ENCODE measurements at regions not wholly inside any gene's neighbourhood (a gene's known extent, or its start where the extent isn't known, plus 50 kb on each side); places are given as distances from the start of the nearest gene placed in this dataset.
"Not testable (repeated sequence)": the region's sequence is repeated elsewhere in the genome, so short reads cannot be mapped to it uniquely, and the experiment has no call there.

DNA sequence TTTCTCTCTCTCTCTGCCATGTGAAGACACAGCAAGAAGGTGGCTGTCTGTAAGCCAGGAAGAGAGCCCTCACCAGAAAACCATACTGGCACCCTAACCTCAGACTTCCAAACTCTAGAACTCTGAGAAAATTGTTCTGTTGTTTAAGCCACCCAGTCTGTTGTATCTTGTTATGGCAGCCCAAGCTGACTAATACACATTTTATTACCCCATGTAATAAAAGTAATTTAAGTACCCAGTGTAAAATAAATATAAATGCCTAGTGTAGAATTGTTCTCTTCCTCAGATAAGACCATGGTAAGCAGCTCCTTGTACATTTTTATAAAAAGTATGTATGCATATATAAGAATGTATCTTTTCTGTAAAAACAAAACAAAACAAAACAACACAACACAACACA lies 119.7 kb downstream of the DTL start:
- DNase-seq, result no peak

DNA sequence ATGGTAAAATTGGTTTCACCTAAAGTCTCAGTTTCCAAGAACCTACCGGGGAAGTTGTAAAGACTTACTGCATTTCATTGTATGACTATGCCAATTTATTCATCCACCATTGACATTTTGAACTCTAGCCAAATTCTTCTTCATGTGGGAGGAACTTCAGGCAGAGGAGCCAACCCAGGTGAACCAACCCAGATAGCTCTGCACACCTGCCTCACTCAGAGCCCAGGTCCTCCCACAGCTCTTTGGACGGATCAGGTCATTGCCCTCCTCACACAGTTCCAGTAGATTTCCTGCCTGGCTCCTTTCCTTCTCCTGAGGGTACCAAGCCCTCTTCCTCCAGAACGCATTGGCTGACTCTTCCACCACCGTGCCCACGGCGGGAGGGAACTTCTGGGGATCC lies 121.7 kb downstream of the DTL start:
- no peak for DNase-seq

DNA sequence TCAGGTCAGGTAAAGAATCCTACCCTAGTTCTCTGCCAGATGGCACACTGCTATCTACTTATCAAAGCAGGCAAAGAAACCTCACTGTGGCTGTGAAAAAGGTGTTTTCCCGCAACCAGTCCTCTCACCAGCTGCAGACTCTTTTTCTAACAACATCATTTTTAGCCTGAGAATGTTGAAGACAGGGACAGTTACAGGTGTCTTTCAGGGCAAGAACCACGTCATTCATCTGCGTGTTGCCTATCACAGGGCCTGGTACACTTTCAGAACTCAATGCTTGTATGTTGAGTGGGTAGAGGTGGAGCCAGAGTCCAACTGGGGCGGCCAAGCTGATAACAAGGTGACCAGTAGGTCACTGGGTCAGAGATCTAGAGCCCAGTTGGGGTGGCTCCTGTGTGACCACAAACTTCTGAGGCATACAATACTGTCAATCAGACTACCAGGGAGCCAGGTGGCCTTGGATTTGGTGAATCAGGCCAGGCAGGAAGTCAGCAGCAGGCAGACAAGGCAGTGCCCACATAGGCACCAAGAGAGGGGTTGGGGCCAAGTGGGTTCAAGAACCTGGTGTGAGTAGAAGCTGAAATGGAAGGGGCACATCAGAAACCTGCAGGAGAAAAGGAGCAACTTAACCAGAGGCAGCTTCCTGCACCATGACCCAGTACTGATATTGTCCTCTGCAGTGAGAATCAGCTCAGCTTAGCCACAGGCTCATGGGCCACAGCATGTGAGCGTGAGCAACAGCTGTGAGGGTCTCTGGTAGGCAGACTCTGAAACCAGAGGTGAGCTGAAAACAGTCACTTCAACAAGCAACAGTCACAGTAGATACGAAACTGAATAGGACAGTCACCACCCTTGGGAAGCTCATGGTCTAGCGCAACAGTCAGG lies 123.6 kb downstream of the DTL start:
- DNase-seq, result no peak

DNA sequence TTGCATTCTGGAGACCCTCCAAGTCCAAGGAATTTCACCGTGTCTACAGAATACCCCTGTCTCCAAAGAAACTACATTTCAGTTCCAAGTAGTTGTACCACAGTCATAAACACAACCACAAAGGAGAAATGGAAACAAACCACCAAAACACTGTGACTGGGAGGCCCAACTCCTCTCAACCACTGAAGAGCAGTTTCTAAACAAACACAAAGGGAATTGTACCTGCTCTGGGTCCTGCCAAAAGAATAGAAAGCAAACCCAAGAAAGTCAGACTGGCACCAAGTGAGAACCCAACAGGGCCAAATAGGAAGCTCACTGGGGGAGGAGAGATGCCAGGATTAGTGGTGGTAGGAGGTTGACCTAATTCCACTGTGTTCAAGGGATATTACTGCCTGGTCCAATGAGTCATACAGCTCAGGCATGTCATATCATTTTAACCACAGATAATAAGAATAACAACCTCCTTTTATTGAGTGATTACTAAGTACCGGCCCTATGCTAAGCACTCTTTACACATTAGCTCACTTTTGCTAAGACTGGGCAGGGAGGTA lies 123.9 kb upstream of the PPP2R5A start:
- DNase-seq, result no peak

DNA sequence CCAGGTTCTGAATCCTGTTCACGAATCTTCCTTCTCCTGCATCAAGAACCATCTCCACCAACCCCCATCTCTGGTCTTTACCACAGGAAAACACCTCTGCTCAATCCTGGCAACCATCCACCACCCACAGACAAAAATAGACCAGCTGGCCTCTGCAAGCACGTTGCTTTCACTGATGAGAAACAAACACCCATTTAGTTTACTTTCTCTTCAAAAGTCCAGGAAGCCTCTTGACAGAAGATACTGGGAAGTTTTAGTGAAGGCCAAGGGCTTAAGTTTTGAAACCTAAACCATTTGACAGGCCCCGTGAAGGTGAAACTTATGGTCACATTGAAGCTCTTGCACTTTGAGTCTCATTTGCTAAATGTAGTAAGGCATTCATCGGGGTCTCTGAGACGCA lies 122.6 kb upstream of the PPP2R5A start:
- no peak for DNase-seq

DNA sequence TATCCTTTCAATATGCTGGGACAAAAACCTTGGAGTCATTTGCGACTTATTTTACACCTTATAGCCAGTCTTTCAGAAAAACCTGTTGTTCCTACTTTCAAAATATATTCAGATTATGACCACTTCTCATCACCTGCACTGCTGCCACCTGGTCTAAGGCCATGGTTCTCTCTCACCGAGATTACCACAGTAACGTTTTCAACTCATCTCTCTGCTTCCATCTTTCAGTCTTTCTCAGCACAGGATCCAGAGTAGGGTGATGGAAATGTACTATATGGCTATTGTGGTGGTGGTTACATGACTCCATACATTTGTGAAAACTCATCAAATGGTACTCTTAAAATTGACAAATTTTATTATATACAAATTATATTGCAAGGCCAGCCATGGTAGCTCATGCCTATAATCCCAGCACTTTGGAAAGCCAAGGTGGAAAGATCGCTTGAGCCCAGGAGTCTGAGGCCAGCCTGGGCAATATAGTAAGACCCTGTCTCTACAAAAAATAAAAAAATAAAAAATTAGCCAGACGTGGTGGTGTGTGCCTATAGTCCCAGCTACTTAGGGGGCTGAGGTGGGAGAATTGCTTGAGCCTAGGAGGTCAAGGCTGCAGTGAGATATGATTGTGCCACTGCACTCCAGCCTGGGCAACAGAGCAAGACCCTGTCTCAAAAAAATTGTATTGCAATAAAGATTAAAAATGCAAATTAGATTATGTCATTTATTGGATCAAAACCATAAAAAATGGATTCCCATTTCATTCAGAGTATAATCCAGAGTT lies 120.9 kb upstream of the PPP2R5A start:
- no peak for DNase-seq

DNA sequence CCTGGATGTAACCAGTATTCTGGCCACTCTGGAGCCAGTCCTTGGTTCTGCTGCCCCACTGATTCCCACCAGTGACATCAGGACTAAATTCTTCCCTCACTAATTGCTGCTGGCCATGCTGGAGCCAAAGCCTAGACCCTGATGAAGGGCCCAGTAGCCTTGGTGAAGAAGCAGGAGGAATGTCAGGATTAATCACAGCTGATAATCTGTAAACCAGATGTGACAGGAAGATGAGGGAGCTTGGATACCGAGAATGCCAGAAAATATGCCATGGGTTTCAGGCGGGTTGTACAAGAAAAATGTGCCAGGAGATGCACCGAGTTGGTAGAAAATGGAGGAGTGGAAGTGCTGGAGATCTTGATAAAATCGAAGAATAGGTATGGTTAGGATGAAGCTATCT lies 119.0 kb upstream of the PPP2R5A start:
- DNase-seq, result no peak

DNA sequence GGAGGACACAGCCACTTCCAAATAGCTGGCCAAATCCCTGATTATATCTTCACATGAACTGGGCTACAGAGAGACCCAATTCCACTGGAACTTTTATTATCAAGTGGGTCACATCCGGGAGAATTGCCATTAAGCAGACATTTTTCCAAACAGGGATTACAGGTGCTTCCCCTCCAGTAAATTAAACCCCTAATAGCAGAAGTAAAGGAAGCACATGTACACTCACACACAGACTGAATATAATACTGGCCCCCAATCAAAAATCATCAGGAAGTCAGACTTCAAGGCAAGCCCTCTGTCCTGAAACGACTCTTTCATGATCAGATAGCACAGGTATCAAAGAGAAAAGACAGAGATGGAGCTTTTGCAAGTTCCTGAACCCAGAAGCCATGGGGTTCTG lies 118.6 kb upstream of the PPP2R5A start:
- no peak for DNase-seq

DNA sequence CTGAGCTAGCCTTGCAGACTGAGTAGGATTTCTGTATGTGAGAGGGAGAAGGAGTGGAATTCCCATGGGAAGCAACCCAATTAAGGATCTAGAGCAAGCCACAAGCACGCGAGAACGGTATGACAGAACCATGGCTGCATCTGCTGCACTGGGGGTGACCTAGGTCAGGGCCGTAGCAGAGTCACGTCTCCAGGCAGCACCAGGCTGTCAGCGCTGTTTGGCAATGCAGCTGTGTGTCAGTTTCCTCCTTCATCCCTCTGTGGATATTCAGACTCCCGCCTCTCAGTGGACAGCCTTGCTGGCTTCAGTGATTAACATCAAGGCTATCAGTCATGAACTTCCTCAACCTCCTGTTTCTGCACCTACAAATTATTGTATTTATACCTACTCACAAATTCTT lies 118.1 kb upstream of the PPP2R5A start:
- no peak for DNase-seq

DNA sequence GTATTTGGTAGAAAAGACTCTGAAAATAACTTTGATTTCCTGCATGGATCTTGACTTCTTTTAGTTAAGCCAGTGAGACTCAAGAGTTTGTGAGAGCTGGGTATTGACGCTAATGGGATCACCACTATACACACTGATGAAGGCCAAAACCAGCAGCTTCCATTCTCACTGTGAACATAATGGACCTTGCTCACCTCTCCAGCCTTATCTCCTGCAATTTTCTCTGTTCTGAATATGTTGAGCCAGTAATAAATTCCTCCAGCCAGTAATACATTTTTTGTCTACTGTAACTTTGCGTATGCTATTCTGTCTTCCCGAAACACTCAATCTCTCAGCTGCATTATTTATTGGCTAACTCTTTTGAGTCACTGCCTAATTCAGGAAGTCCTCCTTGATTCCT lies 111.6 kb upstream of the PPP2R5A start:
- DNase-seq, result no peak

DNA sequence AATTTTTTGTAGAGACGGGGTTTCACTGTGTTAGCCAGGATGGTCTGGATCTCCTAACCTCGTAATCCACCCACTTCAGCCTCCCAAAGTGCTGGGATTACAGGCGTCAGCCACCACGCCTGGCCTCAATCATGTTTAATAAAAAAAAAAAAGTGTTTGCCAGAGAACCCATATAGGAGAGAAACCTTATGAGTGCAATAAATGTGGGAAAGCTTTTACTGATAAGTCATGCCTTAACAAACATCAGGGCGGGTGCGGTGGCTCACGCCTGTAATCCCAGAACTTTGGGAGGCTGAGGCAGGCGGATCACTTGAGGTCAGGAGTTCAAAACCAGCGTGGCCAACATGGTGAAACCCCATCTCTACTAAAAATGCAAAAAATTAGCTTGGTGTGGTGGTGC lies 110.9 kb upstream of the PPP2R5A start:
- not testable (repeated sequence) for DNase-seq

DNA sequence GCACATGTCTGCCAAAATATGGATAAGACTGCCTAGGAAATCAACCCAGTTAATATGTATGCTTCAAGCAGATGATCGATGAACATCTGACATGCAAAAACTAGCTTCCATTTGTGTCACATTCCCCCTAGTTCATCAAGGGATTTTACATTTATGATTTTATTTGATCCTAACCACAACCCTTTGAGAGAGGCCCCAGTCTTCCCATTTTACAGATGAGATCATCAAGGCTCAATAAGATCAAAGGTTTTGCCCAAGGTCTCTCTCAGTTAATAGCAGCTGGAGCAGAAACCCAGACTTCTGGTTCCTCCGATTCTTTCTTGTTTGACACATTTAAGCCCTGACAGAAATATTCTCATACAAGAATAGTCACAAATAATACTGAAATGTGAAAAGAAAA lies 107.7 kb upstream of the PPP2R5A start:
- DNase-seq, result no peak

DNA sequence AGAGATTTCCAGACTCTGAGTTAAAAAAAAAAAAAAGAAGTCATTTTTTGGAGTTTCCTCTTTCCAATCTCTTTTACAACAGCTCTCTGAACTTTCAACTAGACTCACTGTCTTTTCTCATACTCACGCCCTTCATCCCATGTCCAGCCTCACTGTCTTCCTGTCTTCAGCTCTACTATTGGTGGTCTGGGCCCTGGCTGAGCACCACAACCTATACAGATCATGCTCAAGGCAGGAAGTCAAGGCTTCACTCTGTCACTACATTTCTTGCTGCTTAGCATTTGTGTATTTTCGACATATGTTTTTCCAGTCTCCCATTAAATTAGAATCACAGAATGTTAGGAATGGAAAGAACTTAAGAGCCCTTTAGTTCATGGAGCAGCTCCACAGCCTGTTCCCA lies 106.4 kb upstream of the PPP2R5A start:
- no peak for DNase-seq

DNA sequence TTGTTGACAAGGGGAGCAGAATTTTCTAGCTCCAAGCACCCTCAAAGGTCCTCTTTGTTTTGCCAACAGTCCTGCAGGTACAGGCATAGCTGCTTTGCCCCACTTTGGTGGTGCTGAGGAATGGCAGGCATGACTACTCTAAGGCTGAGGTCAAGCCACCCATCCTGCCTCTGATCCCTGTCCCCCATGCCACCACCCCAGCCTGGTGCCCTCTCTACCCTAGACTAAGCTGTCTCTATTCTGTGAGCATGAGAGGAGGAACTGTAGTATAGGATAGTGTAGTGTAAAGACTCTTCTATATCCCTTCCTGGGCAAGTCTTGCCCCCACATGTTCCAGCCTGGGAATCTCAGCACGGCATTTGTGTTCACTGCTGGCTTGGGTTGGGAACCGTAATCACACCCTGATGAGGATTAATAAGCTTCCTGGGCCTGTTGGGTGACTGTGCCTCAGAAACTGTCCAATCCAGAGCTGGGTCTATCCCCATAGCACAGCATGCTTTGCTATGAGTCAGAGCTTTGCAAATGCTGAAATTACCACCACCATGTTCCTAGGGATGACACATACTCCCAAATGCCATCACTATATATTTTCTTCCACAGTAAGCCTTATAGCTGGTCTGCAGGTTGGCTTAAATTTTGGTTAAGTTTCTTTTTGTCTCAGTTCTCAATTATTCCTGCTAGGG lies 105.7 kb upstream of the PPP2R5A start:
- no peak for DNase-seq

DNA sequence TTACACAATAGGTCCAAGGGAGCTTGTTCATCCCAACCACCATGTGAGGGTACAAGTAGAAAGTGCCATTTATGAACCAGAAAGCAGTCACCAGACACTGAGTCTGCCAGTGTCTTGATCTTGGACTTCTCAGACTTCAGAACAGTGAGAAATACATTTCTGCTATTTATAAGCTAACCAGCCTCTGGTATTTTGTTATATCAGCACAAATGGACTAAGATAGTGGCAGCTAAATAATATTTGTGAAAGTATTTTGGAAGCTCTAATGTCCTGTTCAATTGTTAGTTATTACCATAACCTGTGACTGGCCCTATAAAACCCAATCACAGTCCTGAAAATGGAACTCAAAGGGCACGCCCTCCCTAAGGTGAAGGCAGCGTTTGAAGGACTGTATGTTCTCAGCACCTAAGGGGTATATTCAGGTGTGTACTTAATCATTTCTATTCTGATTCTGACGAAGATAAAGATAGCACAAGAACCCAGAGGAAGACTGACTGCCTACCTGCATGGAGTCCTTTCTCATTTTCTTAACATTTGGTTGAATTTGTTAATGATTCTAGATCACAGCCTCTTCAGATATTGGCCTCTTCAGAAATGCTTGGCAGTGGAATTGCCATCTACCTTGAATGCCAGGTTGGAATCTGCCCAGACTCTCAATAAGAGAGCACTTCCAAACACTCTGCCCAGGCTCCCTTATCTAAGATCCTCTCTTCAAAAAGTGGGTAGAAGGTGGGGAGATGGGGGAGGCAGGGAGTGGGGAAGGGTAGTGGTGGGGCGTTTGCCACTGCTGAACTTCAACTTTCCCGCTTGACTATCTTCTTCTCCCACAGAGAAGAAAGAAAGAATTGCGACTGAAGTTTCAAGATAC lies 104.0 kb upstream of the PPP2R5A start:
- no peak for DNase-seq

DNA sequence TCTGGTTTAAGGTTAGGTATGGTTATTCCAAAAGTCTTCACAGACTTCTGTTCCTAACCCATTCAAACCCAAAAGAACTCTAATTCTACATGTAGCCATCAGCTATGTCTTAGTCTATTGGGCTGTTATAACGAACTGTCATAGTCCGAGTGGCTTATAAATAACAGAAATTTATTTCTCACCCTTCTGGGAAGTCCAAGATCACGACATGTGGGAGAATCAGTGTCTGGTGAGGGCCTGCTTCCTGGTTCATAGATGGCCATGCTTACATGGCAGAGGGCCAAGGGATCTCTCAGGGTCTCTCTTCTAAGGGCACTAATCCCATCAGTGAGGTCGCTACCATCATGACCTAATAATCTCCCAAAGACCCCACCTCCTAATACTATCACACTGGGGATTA lies 103.0 kb upstream of the PPP2R5A start:
- no peak for DNase-seq

DNA sequence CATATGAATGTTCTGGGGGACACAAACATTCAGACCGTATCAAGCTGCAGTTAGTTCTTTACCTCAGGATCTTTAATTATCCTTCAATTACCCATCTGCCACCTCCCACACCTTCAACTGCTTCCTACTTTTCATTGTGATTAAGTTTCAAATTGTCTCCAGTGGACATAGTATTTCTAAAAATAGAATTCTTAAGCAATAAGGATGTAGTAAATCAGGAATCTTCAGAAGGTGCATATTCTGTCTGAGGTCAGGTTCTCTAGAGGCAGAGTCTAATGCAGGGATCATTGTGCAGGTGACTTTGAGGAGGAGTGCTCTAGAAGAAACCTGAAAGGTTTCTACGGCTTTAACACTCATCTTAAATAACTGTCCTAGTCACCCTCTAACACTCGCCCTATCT lies 102.6 kb upstream of the PPP2R5A start:
- DNase-seq, result no peak

DNA sequence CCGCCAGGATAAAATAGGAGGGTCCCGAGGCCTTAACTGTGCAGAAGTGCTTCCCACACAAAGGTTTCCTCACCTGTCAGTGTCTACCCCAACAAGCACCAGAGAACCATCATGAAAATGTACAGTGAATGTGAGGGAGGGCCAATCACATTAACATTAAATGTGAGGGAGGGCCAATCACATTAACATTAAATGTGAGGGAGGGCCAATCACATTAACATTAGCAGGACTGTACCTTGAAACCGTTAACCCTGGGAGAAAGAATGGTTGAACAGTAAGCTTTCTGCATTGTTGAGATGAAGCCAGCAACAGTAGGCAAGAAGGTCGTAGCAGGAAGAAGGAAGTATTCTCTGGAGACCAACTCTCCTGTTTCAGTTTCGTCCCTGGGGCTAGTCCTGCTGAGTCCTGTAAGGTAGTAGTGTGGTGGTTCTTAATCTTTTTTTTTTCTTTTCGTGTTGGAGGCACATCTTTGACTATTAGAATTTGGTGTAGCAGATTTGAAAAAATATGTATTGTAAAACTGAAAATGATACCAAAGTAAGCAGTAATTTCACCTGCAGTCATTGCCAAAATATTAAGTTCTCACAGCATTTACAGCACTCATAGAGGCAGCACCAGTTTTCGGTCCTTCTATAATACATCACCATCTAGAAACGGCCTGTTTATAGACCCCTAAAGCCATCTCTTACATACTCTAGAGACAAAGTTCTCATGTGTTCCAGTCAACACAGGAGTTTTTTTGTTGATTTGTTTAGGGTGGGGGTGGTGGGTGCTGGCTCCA lies 98.6 kb upstream of the PPP2R5A start:
- DNase-seq, result no peak

DNA sequence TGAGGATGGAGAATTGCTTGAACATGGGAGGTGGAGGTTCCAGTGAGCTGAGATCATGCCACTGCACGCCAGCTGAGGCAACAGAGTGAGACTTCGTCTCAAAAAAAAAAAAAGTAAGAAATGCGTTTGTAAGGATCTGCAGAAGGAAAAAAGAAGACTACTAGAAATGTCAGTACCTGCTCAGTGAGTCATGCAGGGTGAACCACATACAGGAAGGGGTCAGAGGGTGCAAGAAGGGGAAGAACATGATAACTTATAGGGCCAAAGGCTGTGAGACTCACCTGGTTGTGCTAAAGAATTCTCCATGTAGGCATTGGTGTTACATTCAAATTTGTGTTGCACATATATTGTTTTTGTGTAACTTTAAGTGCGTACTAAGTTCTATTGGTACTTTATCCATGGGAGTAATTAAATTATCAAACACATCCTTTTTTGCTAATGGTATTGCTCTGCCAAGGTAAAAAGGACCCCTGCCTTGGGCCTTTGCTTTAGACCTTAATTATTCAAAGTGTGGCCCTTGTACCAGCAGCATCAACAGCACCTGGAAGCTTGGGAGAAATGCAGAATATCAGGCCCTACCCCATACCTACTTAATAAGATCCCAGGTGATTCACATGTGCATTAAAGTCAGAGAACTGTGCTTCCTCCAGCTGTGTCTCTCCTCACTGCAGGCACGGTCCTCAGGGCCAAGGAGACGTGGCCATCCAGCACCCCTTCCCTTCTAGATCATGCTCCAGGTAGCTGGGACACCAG lies 96.4 kb upstream of the PPP2R5A start:
- DNase-seq, result no peak

DNA sequence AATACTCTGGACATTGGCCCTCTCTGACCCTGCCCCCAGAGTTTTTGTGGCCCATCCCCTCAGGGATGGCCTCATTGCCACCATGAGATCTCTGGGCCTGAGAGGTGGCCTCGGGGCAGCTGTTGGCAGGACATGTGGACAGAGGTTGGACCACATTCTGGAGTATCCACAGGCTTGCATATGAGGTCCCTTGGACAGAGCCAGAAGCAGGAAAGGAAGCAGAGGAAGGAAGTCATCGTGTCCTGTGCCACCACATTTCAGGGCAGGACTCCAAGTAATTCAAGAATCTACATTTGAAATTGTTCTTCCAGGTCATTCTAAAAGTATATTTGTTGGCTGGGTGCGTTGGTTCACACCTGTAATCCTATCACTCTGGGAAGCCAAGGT lies 95.9 kb upstream of the PPP2R5A start:
- no peak for DNase-seq

DNA sequence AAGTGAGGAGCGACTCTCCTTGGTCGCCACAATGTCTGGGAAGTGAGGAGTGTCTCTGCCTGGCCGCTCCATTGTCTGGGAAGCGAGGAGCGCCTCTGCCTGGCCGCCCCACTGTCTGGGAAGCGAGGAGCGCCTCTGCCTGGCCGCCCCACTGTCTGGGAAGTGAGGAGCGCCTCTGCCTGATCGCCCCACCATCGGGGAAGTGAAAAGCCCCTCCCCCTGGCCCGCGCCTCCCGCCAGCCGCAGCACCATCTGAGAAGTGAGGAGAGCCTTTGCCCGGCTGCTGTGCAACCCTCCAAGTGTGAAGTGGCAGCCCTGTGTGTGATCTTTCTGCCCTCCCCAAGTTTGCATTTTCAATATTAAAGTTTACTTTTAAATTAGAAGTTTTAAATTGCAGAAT lies 95.0 kb upstream of the PPP2R5A start:
- no peak for DNase-seq

All from hippocampal formation (tissue), 2 donors.